Stimulated activated CD4-positive, alpha-beta T cell treated with anti-CD3 and anti-CD28 coated beads, Interleukin-4, amount 100 ng/mL, for 1 hour (primary cell): ENCODE measurements at regions not wholly inside any gene's neighbourhood (a gene's known extent, or its start where the extent isn't known, plus 50 kb on each side); places are given as distances from the start of the nearest gene placed in this dataset.

Source experiments
- DNase-seq: peaks from one replicate; pipeline ENCODE4 v3.0.0-alpha.2; 2020

DNA sequence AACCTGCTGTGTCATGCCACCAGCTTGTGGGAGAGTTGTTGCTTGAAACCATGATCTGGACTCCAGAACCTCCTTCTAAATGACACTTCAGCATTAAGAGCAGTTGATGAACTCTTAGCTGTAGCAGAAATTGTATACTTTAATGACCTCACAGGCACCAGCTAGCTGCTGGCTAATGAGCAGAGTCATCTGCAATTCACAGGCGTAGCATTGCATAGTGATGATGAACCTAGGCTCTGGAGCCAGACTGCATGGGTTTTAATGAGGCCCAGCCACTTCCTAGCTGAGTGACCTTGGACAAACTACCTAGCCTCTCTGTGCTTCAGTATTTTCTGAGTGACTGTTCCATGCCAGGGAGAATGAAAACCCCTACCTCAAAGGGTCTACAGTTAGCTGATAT, 407.1 kb downstream of the LMO4 start:
- no peak for DNase-seq

DNA sequence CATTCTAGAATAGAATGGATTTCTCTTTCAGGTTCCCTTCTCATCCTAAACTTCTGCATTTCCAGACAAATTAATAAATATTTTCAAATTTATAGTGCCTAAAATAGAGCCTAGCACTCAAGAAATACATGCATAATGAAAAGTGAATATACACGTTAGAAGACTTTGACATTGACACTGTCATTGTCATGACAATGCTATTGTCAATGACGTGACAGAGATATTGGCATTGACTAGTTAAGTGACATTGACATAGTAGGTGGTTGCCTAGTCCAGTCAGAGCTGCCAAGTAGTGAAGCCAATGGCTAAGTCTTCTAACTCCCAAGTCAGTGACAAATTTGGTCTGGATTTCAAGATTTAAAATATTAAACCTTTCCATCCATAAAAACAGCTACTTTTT, 410.5 kb downstream of the LMO4 start:
- DNase-seq, result no peak

DNA sequence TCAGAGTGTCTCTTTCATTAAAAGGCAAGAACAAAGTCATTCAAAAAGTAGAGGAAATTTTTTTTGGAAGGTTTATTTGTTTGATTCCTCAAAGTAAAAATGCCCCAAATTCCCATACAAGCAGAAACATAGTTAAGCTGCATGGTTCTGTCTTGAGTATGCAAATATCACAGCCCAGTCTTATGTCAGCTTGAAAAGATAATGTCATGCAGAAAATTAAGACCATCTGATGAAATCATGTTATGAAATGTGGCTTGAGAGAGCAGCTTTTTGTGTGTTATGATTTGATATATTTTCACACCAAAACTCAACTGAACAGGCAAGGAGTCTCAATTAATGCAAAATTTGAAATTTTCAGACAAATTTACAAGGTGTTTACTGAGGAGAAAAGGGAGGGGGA, 411.0 kb downstream of the LMO4 start:
- DNase-seq, result no peak

DNA sequence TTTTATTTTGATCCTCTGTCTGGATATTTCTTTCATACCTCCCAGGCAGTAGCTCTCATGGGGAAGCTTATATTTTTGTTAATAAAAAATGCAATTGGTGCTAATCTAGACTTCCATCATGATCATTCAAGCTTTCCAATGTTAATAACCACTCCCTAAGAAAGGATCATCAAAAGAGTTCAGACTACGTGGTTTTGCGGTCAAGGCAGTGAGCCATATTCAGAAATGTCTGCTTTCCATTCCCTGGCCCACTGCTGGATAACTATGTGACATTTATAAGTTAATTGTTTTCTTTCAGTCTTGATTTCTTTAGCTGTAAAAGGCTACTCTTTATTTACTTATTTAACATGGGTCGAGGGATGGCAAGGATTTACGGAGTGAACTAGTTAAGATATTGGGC, 414.6 kb downstream of the LMO4 start:
- DNase-seq, result no peak

DNA sequence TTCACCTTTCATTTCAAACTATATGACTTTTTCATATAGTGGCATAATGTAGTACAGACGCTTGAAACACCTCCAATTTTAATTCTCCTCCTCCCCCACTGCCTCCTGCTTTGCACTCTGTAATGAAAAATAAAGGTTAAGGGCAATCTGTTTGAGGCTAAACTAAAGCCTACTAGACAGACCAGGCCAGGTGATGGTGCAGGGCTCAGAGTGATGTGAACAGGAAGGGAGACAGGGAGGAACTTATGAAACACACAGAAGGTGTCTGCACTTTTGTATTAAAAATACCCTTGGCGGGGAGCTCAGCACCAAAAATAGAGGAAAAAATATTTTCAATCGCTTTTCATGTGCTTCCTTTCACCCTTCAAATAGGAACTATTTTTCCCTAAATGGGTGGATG, 415.4 kb downstream of the LMO4 start:
- no peak for DNase-seq

DNA sequence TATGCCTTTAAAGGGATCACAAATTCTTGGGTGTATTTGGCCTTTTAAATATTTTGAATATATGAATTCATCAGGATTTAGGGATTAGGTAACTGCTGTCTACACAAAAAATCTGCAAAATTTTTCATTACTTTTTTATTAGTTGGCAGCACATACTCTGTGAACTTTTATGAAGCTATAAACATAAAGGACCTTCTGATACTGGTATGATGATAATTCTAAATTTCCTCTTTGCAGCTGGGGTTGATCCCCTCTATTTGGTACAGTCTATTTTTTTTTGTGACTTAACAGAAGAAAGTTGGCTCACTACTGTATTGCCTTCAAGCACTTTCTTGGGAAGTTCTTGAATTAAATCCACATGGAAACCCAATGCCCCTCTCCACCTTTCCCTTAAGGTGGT, 416.1 kb downstream of the LMO4 start:
- no peak for DNase-seq

DNA sequence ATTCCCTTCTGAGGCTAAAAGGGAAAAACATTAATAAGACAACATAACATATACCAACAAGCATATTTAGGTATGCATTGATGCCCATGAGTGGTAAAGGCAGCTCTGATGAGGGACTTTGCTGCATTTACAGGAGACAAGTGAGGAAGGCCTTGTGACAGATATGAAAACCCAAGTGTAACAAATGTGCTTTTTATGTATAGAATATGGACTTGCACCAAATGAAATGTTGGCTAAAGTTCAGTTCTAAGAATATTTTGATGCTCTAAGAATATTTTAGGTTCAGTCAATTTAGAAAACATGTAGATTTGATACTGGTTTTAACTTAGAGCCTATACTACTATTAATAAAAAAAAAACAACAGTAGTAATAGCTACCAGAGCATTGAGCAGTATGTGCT, 424.7 kb downstream of the LMO4 start:
- no peak for DNase-seq

DNA sequence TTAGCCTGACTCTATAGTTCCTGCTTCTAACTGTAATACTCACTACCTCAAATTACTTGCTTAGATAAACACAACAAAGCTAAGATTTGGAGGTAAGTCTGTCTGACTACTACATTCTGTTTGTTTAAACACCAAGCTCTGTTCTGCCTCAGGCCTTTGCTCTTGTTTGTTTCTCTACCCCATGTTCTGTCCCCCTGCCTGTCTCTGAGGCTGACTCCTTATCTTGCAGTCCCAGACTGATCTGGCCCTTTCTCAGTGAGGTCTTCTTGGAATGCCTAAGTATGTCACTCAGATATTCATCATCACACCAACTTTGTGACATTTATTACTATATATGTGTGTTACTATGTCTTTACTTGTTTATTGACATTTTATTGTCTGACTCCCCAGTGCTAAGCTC, 425.5 kb downstream of the LMO4 start:
- no peak for DNase-seq

DNA sequence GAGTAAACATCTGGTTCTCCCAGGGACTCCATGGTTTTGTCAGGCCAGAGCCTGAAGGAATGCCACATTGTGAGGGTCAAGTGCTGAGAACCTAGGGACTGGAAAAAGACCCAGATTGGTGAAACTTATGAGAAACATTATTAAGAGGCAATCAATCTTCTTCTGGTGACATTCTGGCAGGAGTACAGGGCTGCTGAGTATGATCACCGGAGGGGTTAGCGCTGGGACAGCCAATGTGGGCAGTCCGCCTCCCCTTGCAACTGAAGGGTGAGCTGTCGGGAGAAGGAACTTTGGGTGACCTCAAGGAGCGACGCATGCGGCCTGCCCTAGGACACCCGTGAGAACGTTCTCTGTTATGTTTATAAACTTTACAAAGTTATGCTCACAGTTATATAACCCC, 429.0 kb downstream of the LMO4 start:
- no peak for DNase-seq

DNA sequence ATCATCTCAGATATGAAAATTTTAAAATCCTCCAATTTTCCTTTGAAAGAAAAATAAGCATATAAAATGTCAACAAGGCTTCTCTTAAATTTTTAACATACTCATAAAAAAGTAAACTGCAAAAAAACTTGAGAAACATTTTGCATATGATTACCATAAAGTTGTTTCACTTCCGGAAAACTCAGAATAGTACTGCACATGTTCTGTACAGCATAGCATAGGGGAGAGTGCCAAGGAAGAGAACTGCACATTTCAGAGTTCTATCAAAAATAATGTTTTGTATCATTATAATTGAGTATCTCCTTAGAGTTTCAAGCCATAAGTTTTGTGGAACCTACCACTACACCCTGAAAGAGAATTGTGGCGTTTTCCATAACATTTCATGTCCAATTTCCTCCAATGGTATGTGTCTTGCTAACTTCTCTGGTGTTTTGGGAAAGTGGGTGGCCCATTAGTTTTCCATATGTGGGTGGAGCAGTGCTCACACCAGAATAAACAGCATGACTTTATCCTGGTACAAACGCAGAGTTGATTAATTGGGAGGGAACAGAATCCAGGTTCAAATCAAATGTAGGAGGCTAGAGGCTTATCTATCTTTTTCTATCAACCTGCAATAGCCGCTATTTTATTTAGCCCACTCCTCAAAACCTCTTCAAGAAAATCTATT, 430.9 kb downstream of the LMO4 start:
- no peak for DNase-seq

DNA sequence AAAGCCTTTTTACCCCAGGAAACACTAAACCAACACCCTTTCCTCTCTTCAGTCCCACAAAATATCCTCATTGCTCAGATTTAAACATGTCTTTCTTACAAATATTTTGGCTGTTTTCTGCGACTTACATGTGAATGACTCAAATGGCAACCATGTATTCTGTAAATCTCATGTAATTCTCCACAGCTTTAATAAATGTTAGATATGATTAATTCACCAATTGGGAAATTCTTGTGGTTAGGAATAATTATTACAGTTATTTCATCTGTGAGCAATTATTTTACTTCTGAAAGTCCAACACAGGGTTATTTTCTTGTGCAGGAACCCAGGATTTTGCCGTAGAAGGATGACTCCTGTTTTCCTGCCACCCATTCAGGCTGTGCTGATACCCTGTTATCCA, 431.5 kb downstream of the LMO4 start:
- no peak for DNase-seq

DNA sequence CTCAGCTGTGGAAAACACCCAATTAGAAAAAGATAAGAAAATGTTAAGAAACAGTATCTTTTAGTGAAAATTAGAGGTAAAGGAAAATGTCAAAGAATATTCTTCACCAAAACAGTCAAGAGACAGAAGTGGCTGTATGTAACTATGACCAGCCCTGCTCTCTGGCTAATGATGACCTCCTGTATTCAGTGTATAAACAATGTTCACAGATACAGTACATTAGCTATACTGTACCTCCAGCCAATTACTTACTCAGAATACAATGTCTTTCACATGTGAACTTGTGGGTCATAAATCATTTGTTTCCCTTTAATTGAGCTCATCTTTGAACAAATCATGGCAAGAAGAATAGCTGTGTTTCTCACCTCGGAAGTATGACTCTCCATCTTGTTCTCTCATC, 432.0 kb downstream of the LMO4 start:
- DNase-seq, result no peak

DNA sequence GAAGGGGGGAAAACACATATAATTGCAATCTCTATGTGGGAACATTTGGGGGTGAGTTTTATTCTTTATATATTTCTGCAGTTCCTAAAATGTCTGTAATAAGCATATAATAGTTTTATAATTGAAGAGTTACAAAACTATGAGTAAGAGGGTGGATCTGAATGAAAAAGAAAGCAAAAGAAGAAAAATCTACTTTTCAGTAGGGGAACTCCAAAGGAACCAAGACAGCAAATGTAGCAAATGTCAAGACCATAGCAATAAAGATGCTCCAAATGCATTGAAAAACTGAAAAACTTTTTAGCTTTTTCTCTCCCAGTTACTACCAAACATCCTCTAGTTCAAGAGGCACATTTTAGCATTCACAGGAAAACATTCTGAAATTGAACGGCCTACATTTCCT, 434.8 kb downstream of the LMO4 start:
- DNase-seq, result no peak

DNA sequence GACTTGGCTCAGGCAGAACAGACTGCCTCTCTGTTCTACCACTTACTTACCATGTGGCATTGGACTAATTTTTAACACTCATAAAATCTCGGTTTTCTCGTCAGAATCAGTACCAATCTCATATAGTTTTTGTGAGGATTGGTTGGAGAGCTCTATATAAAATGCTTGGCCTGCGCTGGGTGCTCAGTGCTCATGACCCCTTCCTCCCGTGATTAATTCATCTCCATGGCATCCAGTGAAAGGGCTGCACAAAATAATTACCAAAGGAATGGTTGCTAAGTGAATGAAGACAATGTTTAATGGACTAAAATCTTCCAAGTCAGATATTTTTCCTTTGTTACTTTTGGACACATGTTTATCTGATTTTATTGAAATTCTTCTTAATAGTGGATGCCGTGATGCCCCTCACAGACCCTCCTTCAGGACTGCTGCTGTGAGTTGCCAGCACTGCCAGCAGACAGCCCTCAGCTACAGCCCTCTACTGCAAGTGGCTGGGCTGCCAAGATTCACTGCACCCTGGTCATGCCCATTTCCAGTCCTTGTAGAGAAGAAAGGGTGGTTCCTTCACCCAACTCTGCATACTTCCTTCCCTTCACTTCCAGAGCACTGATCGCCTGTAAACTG, 436.5 kb downstream of the LMO4 start:
- no peak for DNase-seq

DNA sequence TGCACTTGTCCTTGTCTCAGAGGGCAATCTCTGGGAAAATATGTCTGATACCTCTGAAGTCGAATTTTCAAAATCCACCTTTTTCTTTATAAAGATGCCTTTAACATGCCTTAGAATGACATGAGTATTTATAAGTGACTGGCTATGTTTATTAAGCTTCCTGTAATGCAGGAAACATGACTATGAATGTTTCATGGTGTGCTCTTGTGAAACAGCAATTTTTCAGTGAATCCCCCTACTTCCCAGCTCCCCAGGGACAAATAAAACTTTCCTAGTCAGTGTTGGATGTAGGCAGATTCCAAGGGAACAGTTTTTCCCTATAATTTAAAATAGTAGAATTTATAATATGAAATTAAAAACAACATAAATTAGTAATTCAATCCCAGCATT, 437.0 kb downstream of the LMO4 start:
- DNase-seq, result no peak

DNA sequence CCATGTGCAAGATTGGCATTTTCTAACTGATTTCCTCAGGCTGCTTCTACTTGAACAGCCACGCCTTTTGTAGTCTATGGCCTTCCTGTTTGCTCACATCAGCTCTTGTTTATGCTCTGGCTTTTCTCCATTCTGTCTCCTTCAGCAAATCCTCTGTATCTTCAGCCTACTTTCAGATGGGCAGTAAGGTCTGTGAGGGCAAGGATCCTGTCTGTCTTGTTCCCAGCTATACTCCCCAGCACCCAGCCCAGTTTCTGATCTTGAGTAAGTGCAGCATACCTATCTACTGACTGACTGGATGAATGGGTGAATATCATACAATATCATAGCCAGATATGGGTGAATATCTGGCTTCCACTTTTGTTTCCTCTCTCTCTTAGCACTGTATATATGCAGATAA, 438.1 kb downstream of the LMO4 start:
- no peak for DNase-seq

DNA sequence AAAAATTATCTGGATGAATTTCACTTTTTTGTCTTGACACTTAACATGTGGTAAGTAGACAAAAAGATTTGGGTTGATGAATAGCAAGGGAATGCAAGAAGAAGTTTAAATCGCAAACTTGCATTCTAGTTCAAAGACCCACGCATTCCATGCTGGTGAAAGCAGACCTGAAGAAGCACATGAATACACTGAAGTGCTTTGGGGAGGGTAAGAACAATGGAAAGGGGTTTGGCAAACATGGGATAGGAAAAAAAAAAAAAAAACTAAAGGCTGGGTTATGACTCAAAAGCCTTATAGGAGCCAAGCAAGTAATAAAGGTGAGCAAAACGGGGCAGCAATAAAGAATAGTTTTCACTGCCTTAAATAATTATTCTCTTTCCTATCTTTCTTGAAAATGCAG, 450.2 kb downstream of the LMO4 start:
- DNase-seq, result no peak

DNA sequence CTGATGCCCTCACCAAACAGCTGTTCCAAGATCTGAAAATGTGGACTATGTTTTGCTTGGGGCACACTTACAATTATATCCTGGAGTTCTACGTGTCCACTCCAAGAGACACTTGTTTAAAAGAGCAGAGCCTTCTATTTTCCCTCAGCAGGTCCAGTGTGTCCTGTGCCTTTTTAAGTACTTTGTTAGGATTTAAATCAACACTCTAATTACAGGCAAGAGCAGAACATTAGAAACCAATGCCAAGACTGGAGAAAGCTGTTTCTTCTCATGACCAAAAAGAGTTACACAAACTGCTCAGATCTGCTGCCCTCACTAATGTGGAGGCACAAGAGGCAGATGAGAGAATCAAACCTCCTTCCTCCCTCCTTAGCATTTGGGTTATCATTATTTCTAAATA, 452.9 kb downstream of the LMO4 start:
- DNase-seq, result no peak

DNA sequence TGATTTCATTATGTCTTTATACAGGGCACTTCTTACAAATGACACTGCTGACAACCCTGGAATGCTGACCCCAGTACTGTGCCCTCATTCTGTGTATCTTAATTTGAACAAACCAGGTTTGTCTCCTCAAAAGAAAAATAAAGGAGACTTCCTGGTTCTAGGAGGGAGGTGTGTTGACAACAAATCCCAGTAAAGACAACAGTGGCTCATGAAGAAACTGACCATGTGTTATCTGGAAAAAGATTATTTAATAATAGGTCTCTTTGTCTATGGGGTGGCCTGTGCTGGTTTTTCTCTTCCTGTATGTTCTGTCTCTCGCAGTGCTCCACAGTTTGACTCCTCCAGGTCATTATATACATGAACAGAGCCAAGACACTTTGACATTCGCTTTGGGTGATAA, 454.6 kb downstream of the LMO4 start:
- DNase-seq, result no peak

DNA sequence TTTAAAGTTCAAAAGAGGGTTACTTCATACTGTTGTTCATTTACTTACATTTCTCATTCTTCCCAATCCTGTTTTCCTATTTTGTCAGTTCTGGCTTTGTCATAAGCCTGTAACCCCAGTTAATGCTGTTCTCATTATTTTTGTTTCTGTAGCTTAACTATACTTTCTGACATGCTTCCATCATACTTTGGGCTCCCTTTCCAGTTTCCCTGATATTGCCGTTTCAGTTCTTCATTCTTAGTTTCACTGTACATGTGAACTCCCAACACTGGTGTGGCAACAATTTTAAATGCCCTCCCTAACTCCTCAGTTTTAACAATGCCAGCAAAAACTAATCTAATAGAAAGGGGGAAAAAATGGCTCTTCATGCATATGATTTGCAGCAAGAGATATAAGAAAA, 456.7 kb downstream of the LMO4 start:
- DNase-seq, result no peak

DNA sequence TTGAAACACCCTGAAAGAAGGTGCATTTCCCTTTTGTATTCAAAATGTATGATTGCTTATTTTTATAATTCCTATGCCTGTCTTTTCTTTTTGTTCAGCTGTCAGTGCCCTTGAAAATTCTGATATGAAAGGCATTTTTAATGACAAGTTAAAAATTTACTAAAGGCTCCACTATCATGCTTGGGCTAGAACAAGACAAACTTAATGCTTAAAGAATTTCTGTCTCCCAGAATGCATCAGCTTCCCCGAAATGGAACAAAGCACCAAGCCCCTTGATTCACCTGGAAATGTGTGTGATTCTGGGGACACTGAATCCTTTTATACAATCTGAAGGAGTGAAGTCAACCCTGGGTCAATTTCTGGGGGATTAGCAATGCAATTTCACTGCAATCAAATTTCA, 457.5 kb downstream of the LMO4 start:
- DNase-seq, result no peak

DNA sequence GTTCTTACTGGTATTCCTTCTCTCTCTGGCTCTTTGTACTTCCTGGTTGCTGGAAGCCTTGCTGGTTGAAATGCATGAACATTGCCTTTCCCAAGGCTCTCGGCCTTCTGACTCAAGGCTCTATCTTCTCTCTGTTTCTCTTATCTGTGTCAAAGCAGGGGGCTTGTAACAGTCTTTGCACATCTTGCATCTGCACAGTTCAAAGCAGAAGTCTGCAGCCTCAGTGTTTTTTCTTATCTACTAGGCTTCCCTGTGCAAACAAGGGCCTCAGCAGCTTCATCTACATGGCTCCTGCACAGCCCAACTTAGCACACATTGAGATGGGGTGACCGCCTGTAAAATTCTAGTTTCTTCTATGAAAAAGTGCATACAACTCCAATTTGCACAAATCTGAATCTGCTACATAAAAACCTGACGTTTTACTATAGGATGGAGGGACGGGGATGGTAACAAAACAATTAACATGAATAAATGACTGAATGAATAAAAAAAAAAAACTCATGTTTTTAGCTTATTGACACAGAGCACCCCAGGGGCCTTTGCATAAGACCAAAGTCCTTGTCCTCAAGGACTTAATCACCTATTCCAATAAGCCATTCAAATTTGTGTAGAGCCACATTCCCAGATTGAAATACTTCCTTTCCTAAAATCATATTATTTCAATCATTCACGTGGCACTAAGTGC, 458.3 kb downstream of the LMO4 start:
- DNase-seq, result no peak

DNA sequence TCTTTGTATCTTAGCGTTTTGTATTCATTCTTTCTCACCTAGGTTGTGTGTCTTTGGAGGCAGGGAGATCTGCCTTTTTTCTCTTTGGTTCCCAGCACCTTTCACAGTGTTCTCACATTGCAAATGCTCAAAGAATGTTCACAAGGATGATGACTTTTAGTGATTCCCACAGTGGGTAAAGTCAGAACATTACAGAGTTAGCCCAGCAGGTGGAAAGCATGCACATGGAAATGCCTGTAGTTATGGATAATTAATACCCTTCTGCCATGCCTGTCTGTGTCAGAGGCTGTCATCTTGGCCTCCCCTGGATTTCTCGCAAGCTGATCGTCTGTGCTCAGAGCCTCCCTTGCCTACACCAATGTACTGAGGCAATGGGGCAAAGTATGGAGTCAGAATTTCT, 458.9 kb downstream of the LMO4 start:
- no peak for DNase-seq

DNA sequence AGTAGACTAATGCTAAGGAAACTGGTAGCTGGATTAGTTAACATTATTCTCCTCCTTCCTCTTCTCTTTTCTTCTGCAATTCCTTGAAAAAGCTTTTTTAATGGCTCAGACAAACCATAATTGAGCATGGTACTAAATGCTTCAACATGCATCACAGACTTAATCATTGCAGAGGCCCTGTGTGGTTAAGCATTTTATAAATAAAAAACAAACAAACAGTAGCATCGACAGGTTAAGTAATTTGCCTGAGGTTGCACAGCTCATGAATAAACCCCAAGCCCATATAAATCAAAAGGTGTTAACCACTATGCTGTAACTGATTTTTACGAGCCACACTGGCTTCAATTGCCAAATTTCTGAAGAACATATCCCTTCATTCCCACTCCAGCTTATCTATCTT, 462.1 kb downstream of the LMO4 start:
- no peak for DNase-seq
